ENCODE measurements at regions not wholly inside any gene's neighbourhood (a gene's known extent, or its start where the extent isn't known, plus 50 kb on each side); places are given as distances from the start of the nearest gene placed in this dataset.

GRCh38 chr12:14303661-14304155 is 61.8 kb upstream of the ATF7IP start:
- Histone ChIP-seq H3K79me2 (ENCODE audit: insufficient read depth, low read length) (no peaks in the 10 kb centered on the region), H3K27me3 (ENCODE audit: control insufficient read depth in 1 of 2, insufficient read depth in 2 of 2, low read length in 2 of 2) (no peaks in the 10 kb centered on the region), H2AFZ (ENCODE audit: low read length) (no peak overlapping the region), H3K4me1 (ENCODE audit: insufficient read depth, low read length) (peaks cover 7% of the 10 kb centered on the region), H3K4me2 (ENCODE audit: low read depth, low read length) (no peak overlapping the region), H4K20me1 (ENCODE audit: insufficient read depth, low read length) (no peaks in the 10 kb centered on the region), H3K9ac (ENCODE audit: insufficient read depth, low read depth, low read length) (no peak overlapping the region), H3K9me3 (ENCODE audit: low read length) (no peaks in the 10 kb centered on the region), H3K27ac (ENCODE audit: extremely low read length, insufficient read depth, low read length) (no peak overlapping the region), H3K4me3 (replicated peaks in 1 of 3; ENCODE audit: insufficient read depth in 1 of 3, low read depth in 2 of 3, low read length in 3 of 3) (no peak overlapping the region), H3K36me3 (replicated peaks in 1 of 2; ENCODE audit: control insufficient read depth in 1 of 2, insufficient read depth in 2 of 2, low read length in 2 of 2) (no peaks in the 10 kb centered on the region)
- BruUV-seq (replicated peaks): no TSS peak
- intact Hi-C loops (cut with micrococcal nuclease; ENCODE audit: unreplicated experiment): no loop called here
- in situ Hi-C loops (cut with HindIII; ENCODE audit: extremely low pct_ligation_motif_present, low pct_unique_long_range_greater_than_20kb): no loop called here
- ATAC-seq (no peak), FAIRE-seq (no peak), DNase-seq (ENCODE audit: low spot score) (no peak)
- TF ChIP-seq ZNF160 (CRISPR knock-in tag; IDR thresholded peaks at IDR 0.05) (no peak), BORCS8-MEF2B (CRISPR knock-in tag; IDR thresholded peaks at IDR 0.05) (no peak), NR0B2 (CRISPR knock-in tag; IDR thresholded peaks at IDR 0.05) (no peak), IKZF5 (CRISPR knock-in tag; IDR thresholded peaks at IDR 0.05) (no peak), CEBPG (CRISPR knock-in tag; IDR thresholded peaks at IDR 0.05) (no peak), MAFG (CRISPR knock-in tag; IDR thresholded peaks at IDR 0.05) (no peak)
- CTCF ChIA-PET (ENCODE audit: low intra/inter-chr PET ratio, low total read pairs): no interaction called here
- POLR2A ChIA-PET: no interaction called here

- BruUV-seq (replicated peaks): no TSS peak
- ChIA-PET POLR2A (no interaction called here), CTCF (ENCODE audit: low intra/inter-chr PET ratio, low total read pairs) (no interaction called here)
- peak overlapping the region; percentile 52 for H3K4me2 ChIP-seq (ENCODE audit: low read depth, low read length)
- DNase-seq (ENCODE audit: low spot score) (no peak), ATAC-seq (no peak), FAIRE-seq (no peak)
- H3K9me3 ChIP-seq (ENCODE audit: low read length): no peaks in the 10 kb centered on the region
- no peaks in the 10 kb centered on the region for H3K27me3 ChIP-seq (ENCODE audit: control insufficient read depth in 1 of 2, insufficient read depth in 2 of 2, low read length in 2 of 2)
- H3K79me2 ChIP-seq (ENCODE audit: insufficient read depth, low read length): no peaks in the 10 kb centered on the region
- intact Hi-C loops (cut with micrococcal nuclease; ENCODE audit: unreplicated experiment): no loop called here
- no peak overlapping the region for H3K27ac ChIP-seq (ENCODE audit: extremely low read length, insufficient read depth, low read length)
- no peak overlapping the region for H3K9ac ChIP-seq (ENCODE audit: insufficient read depth, low read depth, low read length)
- H3K4me1 ChIP-seq (ENCODE audit: insufficient read depth, low read length): peaks cover 7% of the 10 kb centered on the region
- in situ Hi-C loops (cut with HindIII; ENCODE audit: extremely low pct_ligation_motif_present, low pct_unique_long_range_greater_than_20kb): no loop called here
- H4K20me1 ChIP-seq (ENCODE audit: insufficient read depth, low read length): no peaks in the 10 kb centered on the region
- no peak overlapping the region for H2AFZ ChIP-seq (ENCODE audit: low read length)
- 49% methylated on average over 3 of the region's 3 CpGs for WGBS (ENCODE audit: low lambda C conversion rate)
- H3K36me3 ChIP-seq (replicated peaks in 1 of 2; ENCODE audit: control insufficient read depth in 1 of 2, insufficient read depth in 2 of 2, low read length in 2 of 2): no peaks in the 10 kb centered on the region
- H3K4me3 ChIP-seq (replicated peaks in 1 of 3; ENCODE audit: insufficient read depth in 1 of 3, low read depth in 2 of 3, low read length in 3 of 3): no peak overlapping the region
- TF ChIP-seq MYPOP (CRISPR knock-in tag; IDR thresholded peaks at IDR 0.05): no peak
- no peak for TF ChIP-seq FOSL1 (CRISPR knock-in tag; IDR thresholded peaks at IDR 0.05; ENCODE audit: borderline replicate concordance)
- TF ChIP-seq HNRNPLL (IDR thresholded peaks at IDR 0.05; ENCODE audit: low read depth, low read length, poor library complexity, severe bottlenecking): no peak
- no peak for TF ChIP-seq ZSCAN20 (CRISPR knock-in tag; IDR thresholded peaks at IDR 0.05; ENCODE audit: borderline replicate concordance)
- TF ChIP-seq JUN (CRISPR knock-in tag; IDR thresholded peaks at IDR 0.05): no peak
- no peak for TF ChIP-seq HOXA3 (CRISPR knock-in tag; IDR thresholded peaks at IDR 0.05)
- no peak for TF ChIP-seq ZNF788 (CRISPR knock-in tag; IDR thresholded peaks at IDR 0.05; ENCODE audit: borderline replicate concordance)
- no peak for TF ChIP-seq PAX8 (CRISPR knock-in tag; IDR thresholded peaks at IDR 0.05; ENCODE audit: borderline replicate concordance)
- TF ChIP-seq EED (CRISPR knock-in tag; IDR thresholded peaks at IDR 0.05): no peak
- no peak for TF ChIP-seq RBM22 (optimal IDR thresholded peaks at IDR 0.05; ENCODE audit: low read length)
- TF ChIP-seq E2F2 (CRISPR knock-in tag; IDR thresholded peaks at IDR 0.05; ENCODE audit: borderline replicate concordance): no peak
These were observed 58.5 kb upstream of the ATF7IP start for GRCh38 chr12:14307004-14307403.

Data from HepG2 (cell line).